ENCODE measurements at regions not wholly inside any gene's neighbourhood (a gene's known extent, or its start where the extent isn't known, plus 50 kb on each side); places are given as distances from the start of the nearest gene placed in this dataset.
"Not testable (repeated sequence)": the region's sequence is repeated elsewhere in the genome, so short reads cannot be mapped to it uniquely, and the experiment has no call there.

DNA sequence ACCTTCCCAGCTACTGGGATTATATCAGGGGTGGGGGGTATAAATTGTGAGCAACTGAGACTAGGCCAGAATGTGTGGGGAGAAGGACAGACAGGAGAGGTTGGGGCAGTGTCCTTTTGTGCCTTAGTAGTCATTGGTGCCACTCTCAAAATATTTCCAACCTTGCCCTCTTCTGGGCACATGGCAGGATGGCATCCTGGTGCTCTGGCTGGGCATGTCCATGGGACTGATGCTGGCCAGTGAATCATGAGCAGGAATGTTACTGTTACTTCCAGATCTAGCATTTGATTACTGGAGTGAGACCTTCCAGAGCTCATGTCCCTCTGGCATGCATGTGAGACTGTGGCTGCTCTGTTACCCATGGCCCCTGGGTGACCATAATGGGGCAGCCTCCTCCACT, 151.2 kb downstream of the MATN1 start:
- FAIRE-seq = no peak
- peak; percentile 44 for DNase-seq (ENCODE audit: low spot score)

DNA sequence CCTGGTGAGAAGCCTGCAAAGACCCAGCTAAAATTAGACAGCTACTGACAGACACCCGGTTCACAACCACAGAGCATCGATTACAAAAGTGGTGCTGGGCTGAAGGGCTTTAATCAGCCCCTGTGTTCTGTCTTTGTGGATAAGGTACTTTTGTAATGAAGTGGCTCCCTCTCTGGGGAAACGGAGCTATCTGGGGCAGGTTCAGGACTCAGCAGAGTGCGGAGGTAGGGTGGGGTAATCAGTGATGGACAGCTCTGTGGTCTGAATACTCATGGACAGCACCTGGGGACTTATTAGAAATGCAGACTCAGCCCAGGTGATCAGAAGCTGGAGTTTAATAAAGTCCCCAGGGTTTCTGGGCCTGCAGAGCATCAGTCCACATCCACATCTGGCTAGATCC, 152.0 kb downstream of the MATN1 start:
- FAIRE-seq = no peak

DNA sequence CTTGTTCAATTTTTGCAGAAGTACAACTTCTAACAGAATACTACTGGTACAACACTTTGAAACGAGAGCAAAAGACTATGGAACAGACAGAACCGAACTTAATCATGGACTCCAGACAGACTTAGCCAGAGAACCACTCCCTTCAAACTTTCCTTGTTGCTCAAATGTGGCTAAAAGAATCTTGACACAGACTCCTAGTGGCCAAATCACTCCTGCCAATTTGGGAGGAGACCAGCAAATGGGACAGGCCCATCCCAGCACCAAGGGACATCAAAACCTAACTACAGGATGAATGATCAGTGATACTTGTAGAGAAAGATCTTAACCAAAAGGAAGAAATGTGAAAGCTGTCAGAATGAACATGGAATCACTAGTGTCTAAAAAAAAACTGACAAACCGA, 154.0 kb downstream of the MATN1 start:
- no peak for FAIRE-seq

More for the DNA sequence above, 152.0 kb downstream of the MATN1 start:
- no peak for DNase-seq (ENCODE audit: low spot score)

DNA sequence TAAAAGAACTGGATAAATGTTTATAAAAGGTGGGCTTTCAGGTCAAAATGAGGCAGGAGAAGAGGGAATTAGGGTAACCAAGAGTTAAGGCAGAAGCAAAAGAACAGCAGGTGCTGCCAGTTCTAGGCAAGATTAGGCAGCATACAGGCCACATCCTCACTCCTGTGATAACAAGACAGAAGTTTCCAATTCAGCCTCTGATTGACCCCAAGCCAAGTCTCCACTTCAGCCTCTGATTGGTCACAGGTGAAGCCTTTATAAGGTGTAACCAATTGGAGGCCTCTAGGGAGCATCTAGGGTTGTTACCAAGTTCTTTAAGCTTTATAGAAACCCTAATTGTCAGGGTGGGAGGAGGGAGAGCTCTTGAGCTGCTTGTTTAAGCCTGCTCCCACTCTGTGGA, 160.8 kb downstream of the MATN1 start:
- FAIRE-seq = no peak
- no peak for DNase-seq (ENCODE audit: low spot score)

More for the DNA sequence above, 154.0 kb downstream of the MATN1 start:
- no peak for DNase-seq (ENCODE audit: low spot score)

DNA sequence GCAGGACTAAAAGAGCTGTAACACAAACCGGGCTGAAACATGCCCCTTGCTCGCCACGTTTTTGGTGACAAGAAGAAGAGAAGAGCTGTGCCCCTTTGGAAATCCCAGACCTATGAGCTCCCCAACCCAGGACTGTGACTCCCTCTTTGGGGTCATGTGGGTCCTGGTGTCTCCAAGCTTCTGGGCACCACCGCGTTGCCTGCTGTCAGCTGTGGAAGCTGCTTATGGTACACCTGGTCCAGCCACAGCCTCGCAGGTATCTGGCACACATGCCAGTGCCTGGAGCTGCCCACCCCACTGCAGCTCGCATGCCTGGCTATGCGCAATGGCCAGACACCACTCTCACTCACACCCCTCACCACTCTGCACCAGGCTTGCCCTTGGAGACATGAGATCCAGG, 171.8 kb downstream of the MATN1 start:
- DNase-seq (ENCODE audit: low spot score) = no peak
- FAIRE-seq = no peak

DNA sequence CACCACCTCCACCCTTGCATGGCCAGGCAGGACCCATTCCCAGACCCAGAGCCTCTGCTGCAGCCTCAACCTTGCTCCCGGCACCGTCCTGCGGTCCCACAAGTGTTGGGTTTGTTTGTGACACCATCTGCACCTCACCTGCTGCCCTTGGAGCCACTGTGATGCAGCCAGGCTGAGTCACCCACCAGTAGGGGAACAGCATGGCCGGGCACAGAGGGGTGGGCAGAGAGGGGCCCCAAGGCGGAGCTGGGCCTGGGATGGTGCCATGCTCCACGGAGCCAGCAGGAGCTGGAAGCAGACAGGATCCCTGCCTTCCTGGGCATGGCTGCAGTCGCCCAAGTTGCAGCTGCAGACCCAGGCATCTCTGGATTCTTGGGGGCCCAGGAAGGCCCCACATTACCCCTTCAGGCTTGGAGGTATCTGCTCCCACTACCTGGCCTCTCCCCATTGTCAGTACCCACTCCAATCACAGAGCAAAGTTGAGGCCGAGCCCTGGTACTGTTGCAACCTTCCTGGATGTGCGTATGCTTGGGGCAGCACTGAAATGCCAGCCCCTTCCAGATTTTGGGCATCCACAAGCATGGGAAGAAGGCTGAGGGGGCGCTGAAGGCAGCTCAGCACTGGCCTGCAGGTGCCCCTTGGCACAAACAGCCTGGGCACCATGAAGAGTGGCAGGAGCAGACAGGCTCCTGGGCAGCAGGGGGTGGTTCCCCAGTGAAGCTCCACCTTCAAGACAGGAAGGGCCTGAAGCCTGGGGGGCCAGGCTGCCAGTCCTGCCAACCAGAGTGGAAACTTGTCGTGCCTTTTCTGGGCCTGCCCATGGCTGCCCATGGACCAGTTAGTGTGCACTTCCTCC, 172.8 kb downstream of the MATN1 start:
- DNase-seq (ENCODE audit: low spot score) (no peak), FAIRE-seq (no peak)

DNA sequence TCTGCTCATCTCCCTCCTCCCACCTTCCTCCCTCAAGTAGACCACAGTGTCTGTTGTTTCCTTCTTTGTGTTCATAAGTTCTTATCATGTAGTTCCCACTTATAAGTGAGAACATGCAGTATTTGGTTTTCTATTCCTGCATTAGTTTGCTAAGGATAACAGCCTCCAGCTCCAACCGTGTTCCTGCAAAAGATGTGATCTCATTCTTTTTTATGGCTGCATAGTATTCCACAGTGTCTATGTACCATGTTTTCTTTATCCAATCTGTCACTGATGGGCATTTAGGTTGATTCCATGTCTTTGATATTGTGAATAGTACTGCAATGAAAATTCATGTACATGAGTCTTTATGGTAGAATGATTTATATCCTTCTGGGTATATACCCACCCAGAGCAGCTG, 173.5 kb downstream of the MATN1 start:
- not testable (repeated sequence) for DNase-seq (ENCODE audit: low spot score); FAIRE-seq

DNA sequence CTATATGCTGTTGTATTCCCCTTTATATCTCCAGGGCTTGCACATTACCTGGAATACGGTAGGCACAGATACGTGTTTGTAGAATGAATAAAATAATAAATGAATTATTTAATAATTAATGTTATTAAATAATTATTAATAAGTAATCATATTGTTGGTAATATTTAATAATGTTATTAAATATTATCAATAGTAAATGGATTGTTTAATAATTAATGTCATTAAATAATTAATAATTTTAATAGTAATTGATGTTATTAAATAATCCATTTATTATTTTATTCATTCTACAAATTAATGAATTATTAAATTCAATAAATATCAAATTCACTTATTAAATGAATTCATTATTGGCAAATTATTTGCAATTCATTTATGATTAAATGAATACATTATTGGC, 175.1 kb downstream of the MATN1 start:
- DNase-seq (ENCODE audit: low spot score) = no peak
- peak; percentile 87 for FAIRE-seq

DNA sequence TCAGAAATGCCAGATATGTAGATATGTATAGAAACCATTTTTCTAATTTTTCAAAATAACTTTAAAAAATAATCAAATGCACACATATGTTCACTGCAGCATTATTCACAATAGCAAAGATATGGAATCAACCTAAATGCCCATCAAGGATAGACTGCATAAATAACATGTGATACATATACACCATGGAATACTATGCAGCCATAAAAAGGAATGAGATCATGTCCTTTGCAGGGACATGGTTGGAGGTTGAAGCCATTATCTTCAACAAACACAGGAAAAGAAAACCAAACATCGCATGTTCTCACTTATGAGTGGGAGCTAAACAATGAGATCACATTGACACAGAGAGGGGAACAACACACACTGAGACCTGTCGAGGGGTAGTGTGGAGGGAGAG, 176.1 kb downstream of the MATN1 start:
- not testable (repeated sequence) for FAIRE-seq; DNase-seq (ENCODE audit: low spot score)

DNA sequence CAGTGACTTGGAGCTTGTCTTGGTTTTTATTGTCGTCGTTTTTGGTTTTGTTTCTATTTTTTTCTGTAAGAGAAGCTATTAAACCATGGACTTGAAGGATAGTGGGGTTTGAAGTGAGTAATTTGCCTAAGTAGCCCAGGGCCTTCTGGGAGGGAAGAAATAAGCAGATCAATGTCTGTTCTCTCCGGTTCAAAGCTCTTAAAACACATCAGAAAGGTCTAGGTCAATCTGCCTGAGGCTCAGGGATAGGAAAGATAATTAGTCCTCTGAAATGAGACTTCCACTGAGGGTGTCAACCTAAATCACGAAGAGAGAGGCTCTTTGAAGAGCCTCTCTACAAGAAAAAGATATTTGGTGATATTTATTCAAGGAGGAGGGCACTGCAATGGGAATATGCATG, 178.0 kb downstream of the MATN1 start:
- DNase-seq (ENCODE audit: low spot score) = no peak
- FAIRE-seq = no peak

DNA sequence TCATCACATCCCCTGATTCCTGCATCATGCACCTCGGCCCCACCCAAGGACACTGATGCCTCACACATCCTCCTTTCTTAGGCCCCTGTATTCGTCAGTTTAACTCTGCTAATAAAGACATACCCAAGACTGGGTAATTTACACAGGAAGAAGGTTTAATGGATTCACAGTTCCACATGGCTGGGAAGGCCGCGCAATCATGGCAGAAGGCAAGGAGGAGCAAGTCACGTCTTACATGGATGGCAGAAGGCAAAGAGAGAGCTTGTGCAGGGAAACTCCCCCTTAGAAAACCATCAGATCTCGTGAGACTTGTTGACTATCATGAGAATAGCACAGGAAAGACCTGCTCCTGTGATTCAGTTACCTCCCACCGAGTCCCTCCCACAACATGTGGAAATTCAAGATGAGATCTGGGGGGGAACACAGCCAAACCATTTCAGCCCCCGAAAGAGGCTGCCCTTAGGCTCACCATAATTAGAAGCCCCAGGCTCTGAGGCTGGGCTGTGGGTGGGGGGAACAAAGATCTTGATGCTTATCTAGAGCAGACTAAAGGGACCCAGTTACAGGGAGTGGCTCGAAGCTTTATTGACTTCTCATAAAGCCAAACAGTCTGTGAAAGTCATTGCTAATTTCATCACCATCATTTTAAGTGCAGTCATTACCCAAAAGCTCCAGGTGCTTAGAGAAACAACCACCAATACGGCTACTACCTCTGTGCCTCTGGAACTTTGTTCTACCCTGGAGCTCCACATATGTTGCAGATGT, 181.5 kb downstream of the MATN1 start:
- no peak for DNase-seq (ENCODE audit: low spot score)
- FAIRE-seq = no peak

DNA sequence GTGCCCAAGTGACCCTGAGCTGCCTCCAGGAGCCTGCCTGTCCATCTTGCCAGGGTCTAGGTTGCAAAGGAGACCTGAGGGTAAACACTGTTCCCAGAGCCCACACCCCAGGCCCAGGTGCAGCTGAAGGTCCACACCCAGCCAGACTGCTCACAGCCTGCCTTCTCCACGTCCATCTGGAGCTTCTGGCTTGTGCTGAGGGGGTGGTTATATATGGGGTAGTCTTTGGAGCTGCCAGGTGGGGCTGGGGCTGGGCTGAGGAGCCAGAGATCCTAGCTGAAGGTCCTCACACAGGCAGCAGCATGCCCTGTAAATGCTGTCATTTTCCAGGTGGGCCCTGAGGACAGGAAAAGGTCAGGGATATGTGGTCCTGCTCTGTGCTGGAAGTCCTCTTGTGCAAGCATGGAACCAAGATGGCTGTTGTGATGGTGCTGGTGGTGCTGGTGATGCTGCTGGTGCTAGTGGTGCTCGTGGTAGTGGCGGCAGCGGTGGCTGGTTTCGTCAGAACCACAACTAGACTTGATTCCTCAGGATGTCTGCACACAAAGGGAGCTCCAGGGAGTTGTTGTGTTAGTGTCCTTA, 182.7 kb downstream of the MATN1 start:
- FAIRE-seq = no peak
- no peak for DNase-seq (ENCODE audit: low spot score)

DNA sequence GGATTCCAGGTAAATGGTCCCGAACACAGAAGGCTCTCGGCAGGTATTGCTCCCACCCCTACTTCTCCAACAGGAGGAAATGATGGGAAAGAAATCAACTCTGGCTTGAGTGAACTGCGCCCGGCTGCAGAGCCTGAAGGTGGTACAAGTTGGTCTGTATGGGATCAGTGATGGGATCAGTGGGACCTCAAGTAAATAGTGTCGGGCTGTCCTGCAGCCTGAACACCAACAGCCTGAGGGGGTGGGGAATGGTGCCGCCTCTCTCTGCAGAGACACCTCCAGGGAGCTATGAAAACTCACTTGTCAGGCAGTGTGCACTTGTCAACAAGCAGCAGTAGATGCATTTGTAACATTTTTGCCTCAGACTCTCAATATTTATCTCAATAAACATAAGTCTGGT, 183.5 kb downstream of the MATN1 start:
- DNase-seq (ENCODE audit: low spot score) (no peak), FAIRE-seq (no peak)

DNA sequence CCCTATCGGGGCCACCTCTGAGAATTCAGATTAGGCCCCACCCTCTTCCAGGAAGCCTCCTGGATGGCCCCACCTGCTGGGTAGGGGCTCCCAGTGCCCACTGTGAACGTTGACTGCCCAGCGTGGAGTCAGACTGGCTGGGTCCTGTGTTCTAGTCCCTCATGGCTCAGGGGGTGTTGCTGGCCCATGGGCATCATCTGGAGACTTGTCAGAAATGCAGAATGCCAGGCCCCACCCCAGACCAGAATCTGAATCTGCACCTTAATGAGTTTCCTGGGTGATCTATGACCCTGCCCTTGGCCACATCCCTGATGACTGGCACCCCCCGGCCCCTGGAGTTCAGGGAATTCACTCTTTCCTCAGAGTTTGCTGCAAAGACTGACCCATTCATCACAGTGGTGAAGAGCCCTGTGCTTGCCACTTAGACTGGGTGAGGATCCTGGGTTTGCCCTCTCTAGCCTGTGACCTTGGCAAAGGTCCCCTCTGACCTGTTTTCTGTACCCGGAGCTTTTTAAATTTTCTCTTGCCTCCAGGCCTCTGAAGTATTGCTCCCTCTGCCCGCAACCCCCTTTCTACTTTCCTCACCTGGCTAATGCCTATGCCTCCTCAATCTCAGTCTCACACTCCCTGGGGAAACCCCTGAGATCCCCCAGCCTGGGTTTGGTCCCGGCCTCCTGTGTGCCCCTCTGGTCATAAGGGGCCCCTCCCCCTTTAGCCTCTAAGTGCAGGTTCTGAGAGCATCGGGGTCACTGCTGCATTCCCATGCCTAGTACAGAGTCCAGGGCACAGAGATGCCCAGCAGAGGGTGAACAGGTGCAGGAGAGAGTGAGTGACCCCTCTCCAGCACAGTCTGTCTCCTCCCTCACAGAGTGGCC, 184.2 kb downstream of the MATN1 start:
- FAIRE-seq (no peak), DNase-seq (ENCODE audit: low spot score) (no peak)

DNA sequence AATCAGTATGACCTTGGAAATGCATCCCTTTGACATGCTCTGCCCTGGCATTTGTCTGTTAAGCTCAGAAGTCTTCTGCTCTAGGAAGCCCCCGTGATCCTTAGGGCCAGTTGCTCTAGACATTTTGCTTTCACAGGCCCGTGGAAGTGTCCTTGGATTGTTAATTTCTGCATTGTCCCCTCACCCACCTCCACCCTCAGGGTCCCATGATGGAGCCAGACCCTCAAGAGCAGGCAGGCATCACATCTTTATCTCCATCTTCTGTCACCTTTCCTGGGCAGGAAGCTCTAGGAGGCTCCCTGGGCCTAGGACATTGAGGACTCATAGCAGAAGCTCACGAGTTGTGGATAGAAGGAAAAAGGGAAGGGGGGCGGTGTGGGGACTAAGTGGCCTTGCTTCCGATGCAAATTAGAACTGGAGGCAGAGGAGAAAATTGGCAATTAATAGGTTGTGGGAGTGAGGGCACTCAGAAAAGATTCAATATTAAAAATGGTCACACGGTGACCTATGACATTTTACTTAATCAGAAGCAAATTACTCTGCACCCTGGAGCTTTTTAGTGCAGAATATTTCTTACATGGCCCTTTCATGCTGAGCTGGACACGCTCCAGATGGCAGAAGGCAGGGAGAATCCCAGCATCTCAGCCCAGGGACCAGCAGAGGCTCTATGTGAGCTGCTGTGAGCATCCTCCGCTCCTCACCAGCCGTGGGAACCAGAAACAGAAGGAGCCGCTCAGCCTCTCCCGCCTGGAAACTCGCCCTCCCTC, 185.0 kb downstream of the MATN1 start:
- FAIRE-seq (no peak), DNase-seq (ENCODE audit: low spot score) (no peak)

DNA sequence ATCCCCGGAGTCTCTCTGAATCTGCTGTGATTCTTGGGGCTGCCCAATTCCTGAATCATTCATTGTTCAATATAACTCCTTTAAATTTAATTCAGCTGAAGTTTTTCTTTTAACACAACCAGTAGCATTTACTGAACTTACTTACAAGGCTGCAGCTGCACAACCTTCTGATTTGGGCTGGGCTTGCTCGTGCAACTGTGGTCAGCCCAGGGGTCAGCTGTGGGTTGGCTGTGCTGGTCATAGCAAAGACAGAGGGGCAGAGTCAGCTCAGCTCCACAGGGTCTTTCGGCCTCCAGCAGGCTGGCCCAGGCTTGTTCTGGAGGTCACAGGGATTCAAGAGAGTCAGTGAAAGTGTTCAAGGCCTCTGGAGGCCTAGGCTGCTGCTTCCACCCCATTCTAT, 186.1 kb downstream of the MATN1 start:
- no peak for DNase-seq (ENCODE audit: low spot score)
- FAIRE-seq = no peak

DNA sequence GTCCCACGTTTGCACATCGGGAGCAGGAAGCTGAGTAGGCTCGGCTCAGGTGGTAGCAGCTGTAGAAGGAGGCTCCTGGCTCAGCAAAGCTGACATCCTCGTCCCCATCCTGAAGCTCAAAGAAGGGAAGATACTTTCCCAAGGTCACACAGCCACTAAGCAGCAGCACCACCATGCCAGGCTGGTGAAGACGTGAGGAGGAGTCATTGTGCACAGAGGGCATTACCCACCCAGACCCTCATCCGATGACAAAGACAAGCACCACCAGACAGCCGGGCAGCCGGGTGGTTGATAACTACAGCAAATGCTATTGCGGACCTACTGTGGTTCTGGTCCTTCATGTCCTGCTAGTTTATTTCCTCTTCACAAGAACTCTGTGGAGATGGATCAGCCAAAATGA, 186.9 kb downstream of the MATN1 start:
- DNase-seq (ENCODE audit: low spot score) (no peak), FAIRE-seq (no peak)

DNA sequence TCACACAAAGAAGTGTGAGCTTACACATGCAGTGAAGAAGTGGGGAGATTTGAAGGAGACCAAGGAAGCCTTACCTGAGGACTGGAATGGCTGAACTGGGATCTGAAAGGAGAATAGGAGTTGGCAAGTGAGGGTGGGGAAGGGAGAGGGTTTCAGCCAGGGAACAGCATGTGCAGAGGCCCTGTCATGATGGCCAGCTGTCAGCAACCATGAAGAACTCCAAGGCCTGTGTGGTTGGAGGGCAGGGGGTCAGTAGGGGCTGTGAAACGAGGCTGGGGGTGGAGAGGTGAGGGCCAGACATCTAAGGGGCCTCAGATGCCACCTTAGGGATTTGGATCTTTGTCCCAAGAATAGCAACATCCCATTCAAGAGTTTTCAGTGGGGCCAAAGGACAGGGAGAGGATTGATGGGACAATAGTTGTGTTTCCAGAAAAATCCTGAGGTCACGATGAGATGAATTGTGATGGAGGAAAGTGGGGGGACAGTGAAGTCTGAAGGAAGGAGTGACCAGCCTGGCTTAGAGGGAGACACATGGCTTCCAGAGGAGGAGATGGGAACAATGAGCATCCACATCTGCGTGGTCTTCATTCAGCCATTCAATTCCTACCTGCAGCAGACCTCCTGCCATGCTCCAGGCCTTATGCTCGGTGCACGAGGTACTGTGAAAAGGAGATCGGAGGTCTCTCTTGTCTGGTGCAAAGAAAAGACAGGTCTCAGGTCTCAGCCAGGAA, 187.6 kb downstream of the MATN1 start:
- no peak for DNase-seq (ENCODE audit: low spot score)
- FAIRE-seq = no peak

DNA sequence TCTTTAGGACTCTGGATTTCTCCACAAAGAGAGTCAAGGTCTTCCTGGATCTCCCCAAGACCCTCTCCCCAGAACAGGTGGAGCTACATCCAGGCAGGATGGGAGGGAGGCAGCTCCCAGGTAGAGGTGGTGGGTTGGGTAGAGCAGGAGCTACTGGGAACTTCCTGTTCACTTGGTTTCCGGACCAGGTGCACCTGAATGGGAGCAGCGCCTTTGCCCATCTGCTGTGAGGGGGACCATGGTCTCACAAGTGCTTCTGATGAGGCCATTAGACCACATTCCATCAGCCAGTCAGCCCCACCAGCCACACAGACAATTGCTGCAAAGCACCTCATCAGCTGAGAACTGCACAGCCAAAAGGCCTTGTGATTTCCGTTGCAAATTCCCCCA, 188.8 kb downstream of the MATN1 start:
- FAIRE-seq = no peak

More for the DNA sequence above, 188.8 kb downstream of the MATN1 start:
- DNase-seq (ENCODE audit: low spot score) = no peak

Measured in RCC 7860 (cell line).